Ovary (tissue), 7 donors: ENCODE measurements at regions not wholly inside any gene's neighbourhood (a gene's known extent, or its start where the extent isn't known, plus 50 kb on each side); places are given as distances from the start of the nearest gene placed in this dataset.

ENCODE experiments used
- DNase-seq, 5 donors: peaks; one replicate each; pipeline ENCODE4 v3.0.0-alpha.2; 2019 to 2020
- H3K27ac ChIP-seq, 2 donors: fragments of 200-600 bp; one replicate each; pipeline versions ENCODE4 v1.5.1 to v1.8.0; 2019 to 2022
- H3K27me3 ChIP-seq: fragments of 200-600 bp; one replicate; pipeline ENCODE4 v1.8.0; 2022
- H3K36me3 ChIP-seq: fragments of 200-600 bp; sonication (generic); one replicate; pipeline ENCODE4 v1.5.1; 2019
- H3K4me1 ChIP-seq: one replicate; pipeline ENCODE4 v1.8.1; 2013; ENCODE audit warnings: mild to moderate bottlenecking, moderate library complexity; ENCODE audit not compliant: insufficient read depth
- H3K4me3 ChIP-seq: fragments of 200-600 bp; sonication (generic); one replicate; pipeline ENCODE4 v1.5.1; 2017
- H3K9me3 ChIP-seq, 2 donors: fragments of 200-600 bp in 1 of 2; sonication (generic) in 1 of 2; one replicate each; pipeline versions ENCODE4 v1.5.1 to v1.8.1; 2013 to 2019; ENCODE audit warnings: mild to moderate bottlenecking in 1 of 2, moderate library complexity in 1 of 2
- EP300 ChIP-seq: sonication (generic); formaldehyde crosslinking; IDR thresholded peaks from one replicate; pipeline ENCODE4 v1.6.1; 2017; ENCODE audit warnings: antibody characterized with exemption
- POLR2A ChIP-seq: fragments of 450-650 bp; IDR thresholded peaks from one replicate; pipeline ENCODE4 v1.6.1; 2017; ENCODE audit warnings: antibody characterized with exemption, mild to moderate bottlenecking, moderate library complexity
- WGBS, 3 donors: extraction: QIAGEN DNeasy Blood & Tissue Kit in 1 of 3; methylation state at CpG; one replicate each; pipeline versions ENCODE4 v1.1.5 to v1.1.7; 2013 to 2017; 5-methylcytosine and 5-hydroxymethylcytosine counted together
- intact Hi-C, 4 donors: fragments of 100-400 bp; cut with DNase I; formaldehyde crosslinking; loops; one replicate each; pipeline versions ENCODE4 v1.11.0 to v1.15.1; 2022 to 2023
- TF ChIP-seq, protein P1 (sequence below), 3 donors: fragments of 450-650 bp in 2 of 3; fragments of 200-600 bp in 1 of 3; IDR thresholded peaks; one replicate each; pipeline versions ENCODE4 v1.5.1 to v1.8.0; 2016 to 2022; ENCODE audit warnings: antibody characterized with exemption in 3 of 3, mild to moderate bottlenecking in 1 of 3
- donor health status: DM: no; HTN: no; CAD: no; lungs with moderate emphysema.
- donor health status: DM: no; HTN: no; CAD: no.
- donor health status: Bipolar disorder and iron deficiency.
- donor health status: DM: no; HTN: no; CAD: no.
- donor health status: DM: yes; HTN: yes; CAD: no.

DNA sequence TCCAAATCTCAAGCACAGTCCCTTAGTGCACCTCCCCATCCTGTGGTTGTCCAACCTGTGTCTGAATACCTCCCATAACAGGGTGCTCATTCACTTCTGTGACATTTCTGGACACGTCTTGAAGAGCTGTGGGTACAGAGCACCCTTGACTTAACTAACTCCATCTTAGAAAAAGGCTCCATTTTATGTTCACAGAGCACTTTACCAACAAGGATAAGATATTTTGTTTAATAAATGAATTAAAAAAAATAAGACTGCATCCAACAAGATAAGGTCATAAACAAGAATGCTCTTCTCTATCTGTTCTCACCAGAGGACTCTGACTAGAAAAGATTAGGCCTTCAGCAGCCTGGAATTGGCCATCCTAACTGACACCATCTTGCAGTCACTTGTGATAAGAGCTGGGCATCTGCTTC is 335.2 kb upstream of the ZNF32 start:
- H3K4me1 ChIP-seq, result peaks cover 5% of the 10 kb centered on the region
- intact Hi-C loops, result no loop called here
- H3K4me3 ChIP-seq, result no peak overlapping the region
- TF ChIP-seq POLR2A (no peak), EP300 (no peak)
- TF ChIP-seq, protein P1, sequence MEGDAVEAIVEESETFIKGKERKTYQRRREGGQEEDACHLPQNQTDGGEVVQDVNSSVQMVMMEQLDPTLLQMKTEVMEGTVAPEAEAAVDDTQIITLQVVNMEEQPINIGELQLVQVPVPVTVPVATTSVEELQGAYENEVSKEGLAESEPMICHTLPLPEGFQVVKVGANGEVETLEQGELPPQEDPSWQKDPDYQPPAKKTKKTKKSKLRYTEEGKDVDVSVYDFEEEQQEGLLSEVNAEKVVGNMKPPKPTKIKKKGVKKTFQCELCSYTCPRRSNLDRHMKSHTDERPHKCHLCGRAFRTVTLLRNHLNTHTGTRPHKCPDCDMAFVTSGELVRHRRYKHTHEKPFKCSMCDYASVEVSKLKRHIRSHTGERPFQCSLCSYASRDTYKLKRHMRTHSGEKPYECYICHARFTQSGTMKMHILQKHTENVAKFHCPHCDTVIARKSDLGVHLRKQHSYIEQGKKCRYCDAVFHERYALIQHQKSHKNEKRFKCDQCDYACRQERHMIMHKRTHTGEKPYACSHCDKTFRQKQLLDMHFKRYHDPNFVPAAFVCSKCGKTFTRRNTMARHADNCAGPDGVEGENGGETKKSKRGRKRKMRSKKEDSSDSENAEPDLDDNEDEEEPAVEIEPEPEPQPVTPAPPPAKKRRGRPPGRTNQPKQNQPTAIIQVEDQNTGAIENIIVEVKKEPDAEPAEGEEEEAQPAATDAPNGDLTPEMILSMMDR (IDR thresholded peaks at IDR 0.05), result no peak
- H3K9me3 ChIP-seq, result no peaks in the 10 kb centered on the region
- no peaks in the 10 kb centered on the region for H3K27me3 ChIP-seq
- DNase-seq, result no peak
- H3K27ac ChIP-seq, result no peak overlapping the region
- H3K36me3 ChIP-seq, result no peaks in the 10 kb centered on the region
- WGBS, 3 donors, result 94 to 100% (median 98%) methylated on average over 1 of the region's 1 CpG

DNA sequence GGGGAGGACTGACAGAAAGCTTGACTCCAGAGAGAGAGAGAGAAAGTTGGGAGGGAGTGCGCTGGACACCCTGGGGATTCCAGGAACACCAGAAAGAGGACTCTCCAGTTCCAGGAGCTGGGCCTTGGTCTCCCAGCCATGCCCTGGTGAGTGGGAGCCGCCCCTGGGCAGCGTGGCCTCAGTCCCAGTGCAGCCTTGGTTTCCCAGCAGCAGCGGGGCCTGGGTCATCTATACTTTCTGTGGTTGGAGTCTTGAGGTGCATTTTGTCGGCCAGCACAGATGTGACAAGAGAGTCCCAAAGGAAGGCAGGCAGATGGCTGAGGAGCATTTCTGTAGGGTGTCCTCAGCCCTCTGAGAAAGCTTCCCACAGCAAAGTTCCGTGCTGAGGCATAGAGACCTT is 334.7 kb upstream of the ZNF32 start:
- TF ChIP-seq POLR2A (no peak), EP300 (no peak)
- TF ChIP-seq, protein P1 (IDR thresholded peaks at IDR 0.05), result no peak
- 90 to 93% (median 93%) methylated on average over 6 of the region's 6 CpGs for WGBS, 3 donors
- DNase-seq, result no peak

DNA sequence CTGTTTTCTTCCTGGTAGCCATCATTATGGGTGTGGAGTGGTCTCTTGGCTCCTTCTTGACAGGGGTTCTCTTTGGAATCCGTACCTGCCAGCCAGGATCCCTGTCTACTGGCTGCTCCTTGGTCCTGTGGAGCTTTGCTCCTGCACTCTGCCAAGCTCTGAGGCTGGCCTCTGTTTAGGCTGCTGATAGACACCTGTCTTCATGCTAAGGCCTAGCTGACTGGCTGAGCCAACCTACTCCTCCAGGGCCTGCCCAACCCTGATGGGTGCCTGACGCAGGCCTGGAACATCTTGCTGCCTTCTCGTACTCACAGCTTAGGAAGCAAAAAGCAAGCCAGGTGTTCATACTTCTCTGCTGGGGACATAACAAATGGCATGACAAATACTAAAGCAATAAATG is 333.6 kb upstream of the ZNF32 start:
- TF ChIP-seq POLR2A (no peak), EP300 (no peak)
- TF ChIP-seq, protein P1 (IDR thresholded peaks at IDR 0.05), result no peak
- H3K4me1 ChIP-seq, result peaks cover 5% of the 10 kb centered on the region
- WGBS, 3 donors, result 94 to 97% (median 95%) methylated on average over 3 of the region's 3 CpGs
- no peak overlapping the region for H3K4me3 ChIP-seq
- no peaks in the 10 kb centered on the region for H3K36me3 ChIP-seq
- DNase-seq, result no peak
- intact Hi-C loops, result no loop called here
- H3K27ac ChIP-seq, result no peak overlapping the region
- H3K9me3 ChIP-seq, result no peaks in the 10 kb centered on the region
- H3K27me3 ChIP-seq, result no peaks in the 10 kb centered on the region

More for the DNA sequence above, 334.7 kb upstream of the ZNF32 start:
- H3K36me3 ChIP-seq, result no peaks in the 10 kb centered on the region
- H3K4me1 ChIP-seq, result peaks cover 5% of the 10 kb centered on the region
- intact Hi-C loops, result no loop called here
- H3K27me3 ChIP-seq, result no peaks in the 10 kb centered on the region
- no peak overlapping the region for H3K4me3 ChIP-seq
- no peak overlapping the region for H3K27ac ChIP-seq
- no peaks in the 10 kb centered on the region for H3K9me3 ChIP-seq

DNA sequence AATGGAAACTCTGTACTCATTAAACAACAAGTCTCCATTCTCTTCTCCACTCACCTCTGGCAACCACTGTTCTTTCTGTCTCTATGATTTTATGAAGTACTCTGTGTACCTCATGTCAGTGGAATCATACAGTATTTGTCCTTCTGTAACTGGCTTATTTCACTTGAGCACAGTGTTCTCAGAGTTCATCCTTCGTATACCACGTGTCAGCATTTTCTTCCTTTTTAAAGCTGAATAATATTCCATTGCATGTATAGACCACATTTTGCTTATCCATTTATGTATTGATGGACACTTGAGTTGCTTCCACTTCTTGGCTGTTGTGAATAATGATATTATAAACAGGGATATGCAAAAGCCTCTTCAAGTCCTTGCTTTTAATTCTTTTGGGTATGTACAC is 333.0 kb upstream of the ZNF32 start:
- Histone ChIP-seq H3K27ac (no peak overlapping the region), H3K4me3 (no peak overlapping the region), H3K4me1 (peaks cover 5% of the 10 kb centered on the region), H3K36me3 (no peaks in the 10 kb centered on the region), H3K27me3 (no peaks in the 10 kb centered on the region), H3K9me3 (no peaks in the 10 kb centered on the region)
- WGBS, 3 donors, result 91 to 98% (median 93%) methylated on average over 2 of the region's 2 CpGs
- intact Hi-C loops, result no loop called here
- no peak for TF ChIP-seq POLR2A
- TF ChIP-seq, protein P1 (IDR thresholded peaks at IDR 0.05), result no peak
- no peak for TF ChIP-seq EP300
- DNase-seq, result no peak

DNA sequence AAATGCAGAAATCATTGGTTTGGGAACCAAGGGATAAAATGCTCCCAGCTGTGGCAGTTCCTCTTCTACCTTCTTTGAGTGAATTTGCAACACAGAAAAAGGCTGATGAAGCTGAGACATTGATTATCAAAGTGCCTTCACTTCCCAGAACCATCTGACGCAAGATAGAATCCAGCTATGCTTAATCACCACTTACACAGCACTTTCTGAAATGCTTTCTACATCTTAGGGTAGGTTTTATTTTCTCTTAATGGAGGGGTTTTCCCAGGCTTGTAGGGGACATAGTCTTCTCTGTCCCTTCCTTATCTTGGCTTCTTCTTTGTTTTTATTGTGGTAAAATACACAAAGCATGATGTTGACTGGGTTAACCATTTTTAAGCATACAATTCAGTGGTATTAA is 332.6 kb upstream of the ZNF32 start:
- H3K27ac ChIP-seq, result no peak overlapping the region
- H3K4me1 ChIP-seq, result peaks cover 5% of the 10 kb centered on the region
- TF ChIP-seq EP300, result no peak
- H3K4me3 ChIP-seq, result no peak overlapping the region
- 75 to 80% (median 76%) methylated on average over 1 of the region's 1 CpG for WGBS, 3 donors
- no peak for DNase-seq
- intact Hi-C loops, result no loop called here
- H3K36me3 ChIP-seq, result no peaks in the 10 kb centered on the region
- no peaks in the 10 kb centered on the region for H3K9me3 ChIP-seq
- no peaks in the 10 kb centered on the region for H3K27me3 ChIP-seq
